ENCODE measurements at regions not wholly inside any gene's neighbourhood (a gene's known extent, or its start where the extent isn't known, plus 50 kb on each side); places are given as distances from the start of the nearest gene placed in this dataset.
"Not testable (repeated sequence)": the region's sequence is repeated elsewhere in the genome, so short reads cannot be mapped to it uniquely, and the experiment has no call there.

GRCh38 chr7:35971133-35971891, 170.5 kb downstream of the SEPTIN7 start:
- DNase-seq (ENCODE audit: low spot score): peak; percentile 38

- peak; percentile 77 for DNase-seq (ENCODE audit: low spot score)
Measured at GRCh38 chr7:35975851-35976454, 175.1 kb downstream of the SEPTIN7 start.

DNA sequence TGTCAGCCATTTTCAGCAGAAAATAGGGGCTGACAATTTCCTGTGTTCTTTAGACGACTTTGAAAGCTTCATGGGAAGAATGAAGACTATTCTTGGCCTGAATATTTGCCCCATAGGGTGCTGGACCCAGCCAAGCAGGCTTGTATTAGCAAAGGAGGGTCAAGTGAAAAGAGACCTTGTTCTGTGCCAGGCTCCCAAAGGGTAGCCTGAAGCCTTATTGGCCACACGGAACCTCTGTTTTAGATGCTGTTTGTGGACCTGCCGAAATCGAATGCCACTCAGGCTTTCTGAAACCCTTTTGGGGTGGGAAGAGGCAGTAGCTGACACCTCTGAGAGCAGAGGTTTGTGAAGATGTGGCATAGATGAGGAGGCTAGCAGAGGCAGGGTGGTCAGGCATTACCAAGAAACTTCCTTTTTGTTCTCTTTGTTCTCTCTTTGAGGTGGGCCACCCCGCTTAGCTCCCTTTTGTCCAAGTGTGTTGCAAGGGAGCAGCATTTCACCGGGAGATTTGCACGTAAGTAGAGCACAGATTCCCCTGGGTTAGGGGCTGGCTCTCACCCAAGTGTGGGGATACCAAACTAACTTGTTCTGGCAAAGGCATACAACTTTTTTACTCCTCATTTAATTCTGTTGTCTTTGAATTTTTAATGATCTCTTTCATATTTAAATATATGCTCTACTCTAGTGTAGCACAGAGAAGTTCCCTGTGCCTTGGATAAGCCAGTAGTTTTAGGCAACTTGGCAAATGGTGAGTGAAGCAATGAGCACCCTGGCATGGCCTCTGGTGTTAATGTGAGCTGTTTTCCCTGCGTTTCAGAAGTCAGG, 174.0 kb upstream of the EEPD1 start:
- DNase-seq (ENCODE audit: low spot score): not testable (repeated sequence)

- no peak for DNase-seq (ENCODE audit: low spot score)
Measured at GRCh38 chr7:35982600-35982999, 170.5 kb upstream of the EEPD1 start.

- DNase-seq (ENCODE audit: low spot score): peak; percentile 26
Measured at GRCh38 chr7:35983626-35984025, 169.4 kb upstream of the EEPD1 start.

DNA sequence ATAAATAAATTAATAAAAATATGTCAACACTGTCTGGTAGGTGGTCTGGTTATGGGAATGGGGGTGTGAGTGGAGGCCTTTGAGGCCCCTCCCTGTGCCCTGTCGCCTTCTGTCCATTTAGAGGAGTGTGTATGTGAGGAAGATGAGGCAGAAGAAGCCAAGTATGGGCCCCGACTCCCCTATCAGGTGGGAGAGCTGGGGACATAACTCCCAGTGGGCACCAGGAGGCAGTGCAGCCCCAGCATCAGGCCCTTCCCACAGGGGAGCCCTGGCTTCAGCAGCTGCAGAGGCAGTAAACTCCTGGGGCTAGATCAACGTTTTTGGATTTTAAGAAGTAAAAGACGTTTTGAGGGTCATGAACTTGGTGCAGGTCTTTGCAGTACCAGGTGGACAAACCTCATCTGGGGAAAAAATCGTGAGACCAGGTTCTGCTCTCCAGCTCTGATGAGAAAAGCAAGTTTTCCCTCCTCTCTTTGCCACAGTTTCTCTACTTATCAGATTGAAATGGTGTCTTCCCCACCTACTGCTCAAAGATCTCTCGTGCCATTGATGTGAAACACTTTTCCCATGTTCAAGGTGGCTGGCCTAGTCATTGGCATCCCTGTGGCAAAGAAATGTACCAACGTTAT, 167.8 kb upstream of the EEPD1 start:
- DNase-seq (ENCODE audit: low spot score): peak; percentile 73

- DNase-seq (ENCODE audit: low spot score): no peak
Measured at GRCh38 chr7:35987016-35987415, 166.0 kb upstream of the EEPD1 start.

DNA sequence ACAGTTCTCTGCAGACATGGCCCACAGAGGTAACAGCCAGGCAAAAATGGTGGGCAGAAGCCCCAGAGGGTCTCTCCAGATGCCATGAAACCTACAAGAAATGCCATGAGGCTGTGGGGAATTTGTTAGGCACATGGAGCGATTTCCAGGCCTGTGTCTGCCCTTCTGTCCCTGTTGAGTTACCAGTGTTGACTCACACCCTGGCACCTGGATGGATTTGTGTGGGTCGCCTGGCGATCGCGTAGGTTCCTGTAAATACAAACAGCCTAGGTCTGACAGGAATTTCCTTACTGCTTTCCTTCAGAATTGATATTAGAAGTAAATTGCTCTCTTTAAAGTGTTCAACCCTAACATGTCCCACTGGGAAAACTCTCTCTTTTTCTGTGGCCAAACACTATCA, 164.9 kb upstream of the EEPD1 start:
- DNase-seq (ENCODE audit: low spot score): peak; percentile 20

- DNase-seq (ENCODE audit: low spot score): no peak
Measured at GRCh38 chr7:35988818-35989217, 164.2 kb upstream of the EEPD1 start.

- no peak for DNase-seq (ENCODE audit: low spot score)
Measured at GRCh38 chr7:35991511-35992232, 161.4 kb upstream of the EEPD1 start.

GRCh38 chr7:35992436-35992835, 160.6 kb upstream of the EEPD1 start:
- DNase-seq (ENCODE audit: low spot score): no peak

- no peak for DNase-seq (ENCODE audit: low spot score)
Measured at GRCh38 chr7:35993113-35993512, 159.9 kb upstream of the EEPD1 start.

DNA sequence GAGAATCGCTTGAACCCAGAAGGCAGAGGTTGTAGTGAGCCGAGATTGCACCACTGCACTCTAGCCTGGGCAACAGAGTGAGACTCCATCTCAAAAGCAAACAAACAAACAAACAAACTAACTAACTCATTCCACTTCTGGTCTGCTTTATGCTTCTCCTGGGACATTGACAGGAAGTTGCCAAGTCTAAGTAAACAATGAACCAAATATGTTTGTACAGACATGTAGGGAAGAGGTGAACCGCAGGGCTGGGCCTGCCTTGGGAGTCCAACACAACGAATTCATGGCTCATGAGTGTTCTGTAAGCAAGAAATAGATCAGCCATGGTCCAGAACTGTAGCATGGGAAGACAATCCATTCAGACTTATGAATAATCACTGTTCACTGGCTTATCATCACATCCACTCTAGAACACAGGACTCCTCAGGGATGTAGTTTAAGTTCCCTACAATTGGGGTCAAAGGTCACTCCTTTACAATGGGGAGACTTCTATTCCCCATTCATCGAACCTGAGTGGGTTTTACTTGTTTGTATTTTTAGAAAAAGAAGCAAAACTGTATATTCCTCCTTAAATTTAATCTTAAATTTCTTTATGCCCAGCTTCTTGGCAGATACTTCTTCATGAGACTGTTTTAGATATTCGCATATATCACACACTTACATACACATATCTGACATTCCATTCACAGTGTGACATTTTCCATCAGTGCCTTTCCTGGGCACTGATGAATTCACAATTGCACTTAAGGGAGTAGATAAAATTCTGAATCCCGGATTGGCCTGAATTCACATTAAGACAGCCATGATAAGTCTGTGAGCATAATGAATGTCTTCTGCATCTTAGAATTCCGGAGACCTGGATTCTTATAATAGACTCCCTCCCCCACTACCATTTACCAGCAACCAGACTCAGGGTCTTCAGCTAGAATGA, 159.1 kb upstream of the EEPD1 start:
- no peak for DNase-seq (ENCODE audit: low spot score)

DNA sequence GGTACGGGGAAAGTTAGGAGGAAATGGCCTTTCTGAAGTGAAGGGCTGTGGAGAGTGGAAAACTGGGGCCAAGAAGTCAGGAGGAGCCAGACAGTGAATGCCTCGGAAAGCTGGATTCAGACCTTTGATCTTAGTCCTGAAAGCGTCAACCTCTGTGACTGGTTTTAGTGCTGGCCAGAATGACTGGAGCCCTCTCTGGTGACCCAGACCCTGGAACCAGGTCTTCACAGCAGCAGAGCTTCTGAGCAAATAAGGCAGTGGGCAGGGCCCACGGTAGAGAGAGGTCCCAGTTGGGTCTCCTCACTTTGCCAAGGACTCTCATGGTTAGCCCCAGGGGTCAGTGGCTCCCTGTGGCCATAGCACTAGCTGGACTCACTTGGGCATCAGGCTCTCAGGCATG, 157.7 kb upstream of the EEPD1 start:
- no peak for DNase-seq (ENCODE audit: low spot score)

DNA sequence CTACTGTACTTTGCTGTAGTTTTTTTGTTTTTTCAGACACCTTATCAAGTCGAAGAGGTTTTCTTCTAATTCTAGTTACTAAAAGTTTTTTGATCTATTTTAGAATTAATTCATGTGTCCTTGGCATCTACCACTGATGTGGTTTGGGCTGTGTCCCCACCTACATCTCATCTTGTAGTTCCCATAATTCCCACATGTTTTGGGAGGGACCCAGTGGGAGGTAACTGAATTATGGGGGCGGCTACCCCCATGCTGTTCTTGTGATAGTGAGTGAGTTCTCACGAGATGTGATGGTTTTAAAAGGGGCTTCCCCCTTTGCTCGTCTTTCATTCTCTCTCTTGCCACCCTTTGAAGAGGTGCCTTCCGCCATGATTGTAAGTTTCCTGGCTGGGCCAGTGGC, 154.6 kb upstream of the EEPD1 start:
- DNase-seq (ENCODE audit: low spot score): no peak

DNA sequence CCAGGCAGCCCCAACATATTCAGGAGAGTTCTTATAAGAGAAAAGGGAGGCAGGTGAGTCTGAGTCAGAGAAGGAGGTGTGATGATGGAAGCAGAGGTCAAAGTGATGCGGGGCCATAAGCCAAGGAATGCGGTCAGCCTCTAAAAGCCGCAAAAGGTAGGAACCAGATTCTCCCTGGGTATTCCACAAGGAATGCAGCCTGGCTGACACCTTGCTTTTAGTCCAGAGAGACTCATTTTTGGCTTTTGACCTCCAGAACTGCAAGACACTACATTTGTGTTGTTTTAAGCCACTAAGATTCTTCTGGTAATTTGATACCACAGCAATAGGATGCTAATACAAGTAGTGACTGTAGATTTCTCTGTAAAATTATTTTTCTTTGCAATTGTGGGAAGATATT, 151.5 kb upstream of the EEPD1 start:
- DNase-seq (ENCODE audit: low spot score): no peak

DNA sequence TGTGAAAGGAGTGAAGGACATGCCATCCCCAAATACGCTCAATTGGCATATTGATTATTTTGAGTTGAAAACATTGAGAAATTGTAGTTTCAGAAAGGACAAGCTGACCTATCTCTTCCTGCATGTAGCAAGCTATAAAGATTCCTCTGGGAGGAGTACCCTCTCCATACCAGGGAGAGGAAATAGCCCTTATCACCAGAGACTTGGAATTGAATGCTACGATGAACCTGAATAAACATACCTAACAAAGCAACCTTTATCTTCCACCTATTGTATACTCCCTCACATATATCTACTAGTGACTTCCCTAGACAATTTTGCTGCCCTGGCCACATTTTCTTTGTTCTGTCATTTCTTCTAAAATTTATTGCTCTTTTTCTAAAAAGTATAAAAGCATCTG, 150.2 kb upstream of the EEPD1 start:
- DNase-seq (ENCODE audit: low spot score): no peak

- no peak for DNase-seq (ENCODE audit: low spot score)
Measured at GRCh38 chr7:36003343-36003742, 149.7 kb upstream of the EEPD1 start.

DNA sequence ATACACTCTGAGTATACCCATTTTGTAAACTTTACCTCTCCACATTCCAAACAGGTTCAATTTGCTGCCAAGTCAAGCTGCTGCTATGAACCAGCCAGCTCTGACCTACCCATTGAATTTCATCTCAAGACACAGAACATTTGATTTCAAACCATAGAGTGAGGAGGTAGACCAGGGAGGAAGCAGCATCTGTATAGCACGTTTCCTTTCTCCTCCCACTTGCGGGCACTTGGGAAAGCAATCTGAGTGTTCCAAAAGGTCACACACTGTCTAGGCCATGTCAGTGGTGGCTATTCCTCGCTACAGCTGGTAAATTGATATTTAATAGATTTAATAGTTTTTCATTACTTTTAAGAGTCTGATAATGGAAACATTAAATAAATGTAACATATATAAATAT, 147.8 kb upstream of the EEPD1 start:
- no peak for DNase-seq (ENCODE audit: low spot score)

DNA sequence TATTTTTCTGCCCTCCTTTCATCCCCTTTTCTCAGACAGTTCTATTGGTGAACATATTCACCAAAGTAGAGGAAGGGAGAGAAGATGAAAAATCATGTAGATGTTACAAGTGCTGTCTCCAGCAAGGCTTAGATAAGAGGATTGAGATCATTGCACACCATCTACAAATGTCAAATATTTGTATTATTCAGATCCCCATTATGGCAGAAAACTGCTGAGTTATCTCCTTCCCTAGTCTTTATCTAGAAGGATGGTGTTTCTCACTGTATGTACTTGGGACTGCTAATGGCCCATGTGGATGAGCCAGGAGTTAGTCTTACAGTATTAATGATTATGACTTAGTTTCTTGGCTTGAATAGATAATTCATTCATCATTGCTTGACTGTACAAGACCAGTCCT, 147.2 kb upstream of the EEPD1 start:
- no peak for DNase-seq (ENCODE audit: low spot score)

Data from kidney tubule cell (primary cell).